HG03432 (cell line): ENCODE measurements at regions not wholly inside any gene's neighbourhood (a gene's known extent, or its start where the extent isn't known, plus 50 kb on each side); places are given as distances from the start of the nearest gene placed in this dataset.

Experiments used
- ATAC-seq: cut with Tn5 transposase; IDR thresholded peaks from one replicate; pipeline ENCODE4 v1.9.1; 2021; ENCODE audit warnings: mild to moderate bottlenecking, moderate library complexity; ENCODE audit not compliant: unreplicated experiment

- no peak for ATAC-seq
These were observed 90.1 kb upstream of the FAM169A start for GRCh38 chr5:74956278-74956677.

- no peak for ATAC-seq
These were observed 88.7 kb upstream of the FAM169A start for GRCh38 chr5:74954919-74955318.

DNA sequence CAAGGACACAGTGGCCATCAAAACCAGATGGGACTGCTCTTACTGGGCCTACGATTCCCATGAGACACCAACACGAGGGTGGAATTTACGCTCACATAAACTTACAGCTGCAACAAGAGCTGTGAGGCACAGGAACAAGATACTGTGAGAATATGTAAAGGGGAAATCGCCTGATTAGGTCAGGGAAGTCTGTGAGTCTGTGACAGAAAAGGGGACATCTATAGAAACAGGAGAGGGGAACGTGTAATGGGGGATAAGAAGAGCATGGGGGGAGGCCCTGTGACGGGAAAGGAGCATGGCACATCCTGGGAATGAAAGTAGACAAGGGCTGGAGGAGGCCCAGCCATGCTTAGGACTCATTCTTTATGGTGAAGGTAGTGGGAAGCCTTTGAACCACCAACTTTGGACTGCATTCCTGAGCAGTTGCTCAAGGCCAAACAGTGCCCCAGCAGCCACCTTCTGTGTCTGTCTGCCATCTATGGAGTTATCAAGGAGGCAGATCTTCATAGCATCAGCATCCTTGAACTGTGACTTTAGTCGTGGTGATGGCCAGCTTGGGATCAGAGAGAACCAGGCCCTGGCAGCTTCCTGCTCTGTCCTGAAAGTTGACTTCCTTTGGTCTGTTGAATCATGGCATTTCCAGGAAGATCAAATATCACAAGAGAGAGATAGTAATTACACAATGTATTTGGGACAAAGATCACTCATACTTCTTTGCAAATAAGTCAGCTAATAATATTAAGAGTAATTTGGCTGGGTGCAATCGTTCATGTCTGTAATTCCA, 87.9 kb upstream of the FAM169A start:
- ATAC-seq = no peak

GRCh38 chr5:74953554-74953936, 87.4 kb upstream of the FAM169A start:
- no peak for ATAC-seq

GRCh38 chr5:74952406-74952805, 86.2 kb upstream of the FAM169A start:
- ATAC-seq = no peak

DNA sequence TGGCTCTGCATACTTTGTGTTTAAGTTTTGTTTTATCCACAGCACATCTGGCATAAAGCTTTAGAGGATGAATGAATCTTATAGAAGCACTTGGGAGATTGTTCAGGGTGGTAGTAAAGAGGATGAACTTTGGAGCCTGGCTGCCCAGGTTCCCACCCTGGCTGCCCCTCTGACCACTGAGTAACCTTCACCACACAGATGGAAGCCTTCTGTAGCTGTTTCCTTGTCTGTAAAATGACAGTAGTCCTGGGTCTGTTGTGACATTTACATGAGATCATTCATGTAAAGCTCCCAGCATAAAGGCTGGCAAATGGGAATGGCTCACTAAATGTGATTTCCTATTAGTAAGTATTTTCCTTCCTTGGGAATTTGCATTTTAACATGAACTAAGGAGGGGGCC, 85.7 kb upstream of the FAM169A start:
- ATAC-seq = no peak

DNA sequence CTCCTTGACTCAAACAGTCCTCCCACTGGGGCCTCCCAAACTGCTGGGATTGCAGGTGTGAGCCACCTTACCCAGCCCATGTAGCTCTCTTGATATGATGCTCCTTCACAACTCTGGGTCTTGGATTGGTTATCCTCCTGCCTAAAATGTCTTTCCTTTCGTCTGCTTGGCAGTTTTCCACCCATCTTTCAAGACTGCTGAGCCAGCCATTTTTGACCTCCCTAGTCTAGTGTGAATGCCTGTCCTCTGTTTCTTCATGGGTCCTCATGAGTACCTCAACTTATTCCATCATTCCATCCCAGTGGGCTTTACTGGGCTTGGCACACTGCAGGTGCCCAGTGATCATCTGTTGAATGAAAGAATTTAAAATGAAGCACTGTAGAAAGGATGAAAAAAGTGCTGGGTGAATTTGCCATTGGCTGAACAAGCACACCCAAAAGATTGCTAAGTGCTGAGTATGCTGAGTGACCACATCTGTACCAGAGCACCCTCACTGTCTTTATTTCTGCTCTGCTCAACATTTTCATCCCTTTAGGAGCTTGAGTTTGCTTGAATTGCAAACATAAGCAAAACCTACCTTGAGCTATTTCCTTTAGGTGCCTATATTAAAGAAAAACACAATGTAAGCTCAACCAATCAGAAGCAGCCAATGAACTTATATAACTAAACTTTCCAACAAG, 84.8 kb upstream of the FAM169A start:
- ATAC-seq = no peak

DNA sequence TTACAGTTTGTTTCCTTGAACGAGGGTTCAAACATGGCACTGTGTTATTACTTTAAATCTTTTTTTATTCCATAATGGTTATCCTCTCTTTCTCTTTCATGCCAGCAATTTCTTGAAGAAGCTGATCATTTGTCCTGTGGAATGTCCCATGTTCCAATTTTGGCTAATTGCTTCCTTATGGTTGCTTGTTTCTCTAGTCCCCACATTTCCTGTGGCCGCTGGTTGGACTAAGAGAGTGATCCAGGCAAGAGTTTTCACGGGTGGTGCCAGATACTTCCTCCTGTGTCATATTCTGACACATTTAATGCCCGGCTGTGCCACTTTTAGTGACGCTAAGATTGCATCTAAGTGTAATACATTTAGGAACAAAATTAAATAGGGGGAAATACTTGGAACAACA, 83.8 kb upstream of the FAM169A start:
- ATAC-seq = no peak

DNA sequence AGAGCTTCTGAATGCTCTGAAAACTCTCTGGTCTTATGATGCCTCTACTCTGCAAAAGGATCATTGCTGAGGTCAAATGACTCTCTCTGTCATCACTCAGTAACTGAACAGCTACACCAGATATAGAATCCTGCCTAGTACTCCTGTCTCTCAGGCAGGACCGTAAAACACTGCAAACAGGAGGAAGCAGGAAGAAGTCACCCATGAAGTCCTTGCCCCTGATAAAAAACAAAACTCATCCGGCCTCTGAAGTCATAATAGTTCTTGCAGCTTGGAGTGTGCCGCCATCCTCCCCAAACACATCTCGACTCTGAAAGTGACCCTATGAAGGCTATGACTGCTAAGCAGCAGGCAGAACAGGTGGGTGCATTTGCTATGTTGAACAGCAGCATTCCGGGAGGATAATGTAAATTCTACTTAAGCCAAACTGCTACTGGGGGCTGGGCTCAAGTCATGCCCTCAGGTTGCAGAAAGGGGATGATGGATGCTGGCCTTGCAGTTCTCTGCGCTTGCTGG, 81.9 kb upstream of the FAM169A start:
- no peak for ATAC-seq

DNA sequence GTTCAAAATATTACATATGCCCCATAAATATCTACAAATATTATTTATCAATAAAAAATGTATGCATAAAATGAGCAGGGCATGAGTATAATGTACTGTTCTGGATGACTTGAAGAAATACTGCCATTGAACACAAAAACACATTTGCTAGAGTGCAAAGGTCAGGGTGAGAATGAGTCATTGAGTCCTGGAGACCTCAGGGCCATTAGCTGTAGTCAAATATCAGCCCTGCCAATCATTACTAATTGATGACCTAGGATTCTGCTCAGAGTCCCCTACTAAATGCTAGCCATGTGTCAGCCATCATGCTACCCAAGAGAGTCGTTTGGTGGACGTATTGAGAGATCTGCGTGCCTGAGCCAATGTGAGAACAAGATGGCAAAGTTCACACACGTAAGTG, 80.3 kb upstream of the FAM169A start:
- no peak for ATAC-seq

- peak; percentile 83 for ATAC-seq
These were observed 79.5 kb upstream of the FAM169A start for GRCh38 chr5:74945561-74946165.

GRCh38 chr5:74943905-74944304, 77.7 kb upstream of the FAM169A start:
- no peak for ATAC-seq

DNA sequence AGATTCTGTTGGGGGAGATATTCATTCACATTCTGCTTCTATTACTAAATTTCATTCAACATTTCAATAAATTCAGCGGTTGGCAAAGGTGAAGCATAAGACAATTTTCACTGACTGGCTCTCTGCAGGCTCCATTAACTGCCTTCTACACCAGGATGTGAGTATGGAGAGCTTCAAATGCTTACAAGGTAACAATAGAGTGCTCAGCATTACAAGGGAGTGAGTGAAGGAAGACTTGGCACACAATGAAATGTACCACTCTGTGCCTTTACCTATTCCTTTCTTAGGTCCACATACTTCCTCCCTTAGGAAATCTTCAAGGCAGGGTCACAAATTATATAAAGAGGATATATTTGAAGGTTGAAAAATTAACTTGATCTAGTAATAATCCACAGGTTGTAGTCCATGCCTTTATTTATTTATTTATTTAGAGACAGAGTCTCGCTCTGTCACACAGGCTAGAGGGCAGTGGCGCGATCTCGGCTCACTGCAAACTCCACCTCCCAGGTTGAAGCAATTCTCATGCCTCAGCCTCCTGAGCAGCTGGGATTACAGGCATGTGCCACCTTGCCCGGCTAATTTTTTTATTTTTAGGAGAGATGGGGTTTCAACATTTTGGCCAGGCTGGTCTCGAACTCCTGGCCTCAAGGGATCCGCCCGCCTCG, 76.6 kb upstream of the FAM169A start:
- ATAC-seq = no peak

- no peak for ATAC-seq
These were observed 74.7 kb upstream of the FAM169A start for GRCh38 chr5:74940782-74941353.

GRCh38 chr5:74938250-74938933, 72.2 kb upstream of the FAM169A start:
- ATAC-seq = no peak

DNA sequence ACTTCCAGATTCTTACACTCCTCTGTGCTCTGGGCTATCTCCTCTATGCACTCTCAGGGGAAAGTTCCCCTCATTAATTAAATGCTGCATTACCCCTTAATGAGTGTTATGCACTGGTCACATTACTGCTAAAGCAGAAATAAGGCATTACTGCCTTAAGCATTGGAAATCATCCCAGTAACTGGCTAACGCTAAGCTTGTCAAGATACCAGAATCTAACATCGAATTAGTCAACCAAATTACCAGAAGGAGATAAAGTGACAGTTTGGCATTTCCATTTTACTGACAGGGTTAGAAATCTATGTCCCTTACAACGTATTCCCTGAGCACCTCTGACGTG, 69.5 kb upstream of the FAM169A start:
- ATAC-seq = no peak

DNA sequence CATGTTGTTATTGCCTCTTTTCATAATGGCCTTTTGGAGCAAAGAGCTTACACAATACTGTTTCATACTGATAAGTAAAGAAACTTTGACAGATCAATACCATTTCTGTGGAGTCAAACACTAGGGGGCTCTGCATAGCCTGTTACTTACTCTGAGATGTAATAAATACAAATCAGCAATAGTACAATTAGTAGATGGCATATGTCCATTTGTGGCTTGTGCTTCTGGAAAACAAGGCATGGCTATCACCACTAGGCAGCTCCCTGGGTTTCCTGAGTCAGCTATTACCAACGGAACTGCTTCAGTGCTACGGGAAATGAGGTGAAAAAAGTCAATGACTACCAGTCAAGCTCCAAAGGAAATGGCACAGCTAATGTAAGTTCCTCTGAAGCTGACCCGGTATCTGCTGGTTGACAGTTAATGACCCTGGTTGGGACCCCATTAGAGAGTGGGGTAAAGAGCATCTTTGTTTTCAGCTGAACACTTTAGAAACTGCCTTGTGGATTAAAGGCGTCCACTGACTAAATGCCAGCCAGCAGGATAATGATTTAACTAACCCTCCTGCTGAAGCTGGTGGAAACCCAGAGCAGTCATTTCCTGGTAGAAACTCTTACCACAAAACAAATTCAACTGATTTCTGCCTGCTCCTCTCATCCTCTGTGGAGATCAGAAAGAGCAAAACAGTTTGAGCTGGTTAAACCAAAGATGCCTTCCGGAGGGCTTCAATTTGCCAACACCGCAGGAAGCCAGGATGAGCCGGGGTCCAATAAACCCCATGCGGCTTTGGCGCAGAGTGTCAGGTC, 69.0 kb upstream of the FAM169A start:
- ATAC-seq = no peak

DNA sequence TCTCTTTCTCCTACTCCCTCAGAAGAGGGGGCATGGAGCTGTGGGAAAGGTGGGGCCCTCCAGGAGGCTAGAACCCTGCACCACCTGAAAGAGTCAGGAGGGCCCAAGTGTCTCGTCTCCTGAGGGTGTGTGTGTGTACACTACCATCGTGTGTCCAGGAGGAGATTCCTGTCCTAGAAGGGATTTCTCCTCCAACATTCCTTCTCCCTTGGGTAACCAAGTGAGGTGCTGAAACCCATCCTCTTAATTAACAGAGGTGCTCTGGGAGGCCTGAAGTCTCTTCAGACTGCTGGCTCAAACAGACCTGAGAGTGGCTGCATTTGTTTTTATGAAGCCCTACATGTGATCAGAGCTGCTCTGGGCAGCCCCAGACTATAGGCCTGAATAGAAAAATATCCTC, 61.1 kb upstream of the FAM169A start:
- no peak for ATAC-seq

DNA sequence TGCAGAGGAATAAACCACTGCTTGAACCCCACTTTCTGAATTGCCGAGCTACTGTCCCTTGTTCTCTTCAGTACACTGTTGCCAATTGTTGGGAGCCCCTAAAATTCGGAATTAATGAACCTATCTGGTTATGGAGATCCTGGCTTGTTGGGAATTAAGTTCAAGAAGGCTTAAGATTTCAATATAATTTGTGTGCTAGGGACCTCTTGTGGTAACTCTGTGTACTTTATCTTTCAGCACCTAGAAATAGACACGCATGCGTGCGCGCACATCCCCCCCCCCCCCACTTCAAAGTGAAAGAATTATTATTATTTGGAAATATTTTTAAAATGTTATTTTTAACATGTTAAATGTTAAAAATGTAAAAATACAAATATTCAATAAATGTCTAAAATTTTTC, 53.3 kb upstream of the FAM169A start:
- ATAC-seq = no peak

GRCh38 chr5:74919041-74919440, 52.9 kb upstream of the FAM169A start:
- no peak for ATAC-seq
